Heart left ventricle (tissue), 16 donors: ENCODE measurements at regions not wholly inside any gene's neighbourhood (a gene's known extent, or its start where the extent isn't known, plus 50 kb on each side); places are given as distances from the start of the nearest gene placed in this dataset.

Source experiments
- ATAC-seq, 4 donors: fragments of 200-7000 bp; cut with Tn5 transposase; one replicate each; pipeline ENCODE4 v1.9.1; 2020 to 2022; ENCODE audit warnings: moderate library complexity in 4 of 4, mild to moderate bottlenecking in 3 of 4, moderate number of reproducible peaks in 1 of 4
- DNase-seq, 5 donors: peaks; one replicate each; pipeline ENCODE4 v3.0.0-alpha.2; 2020
- H3K27ac ChIP-seq, 12 donors: fragments of 200-600 bp; sonication (generic) in 4 of 12; one replicate each; pipeline versions ENCODE4 v1.5.0 to v1.8.0; 2016 to 2022; ENCODE audit warnings: mild to moderate bottlenecking in 2 of 12
- H3K27me3 ChIP-seq, 9 donors: fragments of 200-600 bp; sonication (generic) in 2 of 9; one replicate each; pipeline versions ENCODE4 v1.5.1 to v1.8.0; 2016 to 2022; ENCODE audit warnings: mild to moderate bottlenecking in 3 of 9
- H3K36me3 ChIP-seq, 9 donors: fragments of 200-600 bp; sonication (generic) in 2 of 9; one replicate each; pipeline versions ENCODE4 v1.5.0 to v1.8.0; 2018 to 2022; ENCODE audit warnings: mild to moderate bottlenecking in 2 of 9
- H3K4me1 ChIP-seq, 12 donors: fragments of 200-600 bp; sonication (generic) in 4 of 12; one replicate each; pipeline versions ENCODE4 v1.5.0 to v1.8.0; 2016 to 2022; ENCODE audit warnings: mild to moderate bottlenecking in 3 of 12
- H3K4me3 ChIP-seq, 12 donors: fragments of 200-600 bp; sonication (generic) in 4 of 12; one replicate each; pipeline versions ENCODE4 v1.5.0 to v1.8.0; 2017 to 2022; ENCODE audit warnings: mild to moderate bottlenecking in 9 of 12, moderate library complexity in 4 of 12
- H3K9me3 ChIP-seq, 12 donors: fragments of 200-600 bp; sonication (generic) in 4 of 12; one replicate each; pipeline versions ENCODE4 v1.5.0 to v1.8.0; 2016 to 2022; ENCODE audit warnings: mild to moderate bottlenecking in 1 of 12
- POLR2A ChIP-seq, 2 donors: fragments of 450-650 bp; IDR thresholded peaks; one replicate each; pipeline ENCODE4 v1.6.1; 2017; ENCODE audit warnings: antibody characterized with exemption in 2 of 2, mild to moderate bottlenecking in 2 of 2, moderate library complexity in 2 of 2
- WGBS, 4 donors: extraction: QIAGEN DNeasy Blood & Tissue Kit in 2 of 4; methylation state at CpG; one replicate each; pipeline versions ENCODE4 v1.1.5 to v1.1.7; 2013 to 2018; 5-methylcytosine and 5-hydroxymethylcytosine counted together
- intact Hi-C, 10 donors: fragments of 100-400 bp; cut with DNase I; formaldehyde crosslinking; loops; one replicate each; pipeline versions ENCODE4 v1.11.1 to v1.14.2; 2022
- TF ChIP-seq, protein P1 (sequence below), 12 donors: fragments of 200-600 bp; sonication (generic) in 4 of 12; IDR thresholded peaks; one replicate each; pipeline versions ENCODE4 v1.5.0 to v1.8.0; 2018 to 2022; ENCODE audit warnings: antibody characterized with exemption in 12 of 12, mild to moderate bottlenecking in 5 of 12
- donor health status: ischemic (EF 13 %, LVEDD 7.1; RV severe dilation, severe dysfunction).
- donor health status: healthy with polysubstance abuse.
- donor health status: DM: no; HTN: yes; CAD: no.
- donor health status: DM: no; HTN: no; CAD: no.
- donor health status: ischemic (EF 25% LVEDD 6.9; RV normal size, moderate dysfunction).
- donor health status: ischemic (EF 25% LVEDD 5.7; RV mildly dilated, moderate dysfunction).
- donor health status: healthy.
- donor health status: DM: yes; HTN: yes; CAD: no.
- donor health status: ischemic (EF 35%, LVEDD 5.7; RV mildly dilated, moderate dysfunction).
- donor health status: nonischemic (EF 11% LVEDD 7.7; RV severe dilation, severe dysfunction).
- donor health status: DM: yes; HTN: yes; CAD: no.
- donor health status: PGD.
- donor health status: ischemic (EF 29% LVEDD 5.4; RV normal size, mild dysfunction).
- donor health status: nonischemic (EF 23%, LVEDD 6.1; RV moderate dilation, normal function).

DNA sequence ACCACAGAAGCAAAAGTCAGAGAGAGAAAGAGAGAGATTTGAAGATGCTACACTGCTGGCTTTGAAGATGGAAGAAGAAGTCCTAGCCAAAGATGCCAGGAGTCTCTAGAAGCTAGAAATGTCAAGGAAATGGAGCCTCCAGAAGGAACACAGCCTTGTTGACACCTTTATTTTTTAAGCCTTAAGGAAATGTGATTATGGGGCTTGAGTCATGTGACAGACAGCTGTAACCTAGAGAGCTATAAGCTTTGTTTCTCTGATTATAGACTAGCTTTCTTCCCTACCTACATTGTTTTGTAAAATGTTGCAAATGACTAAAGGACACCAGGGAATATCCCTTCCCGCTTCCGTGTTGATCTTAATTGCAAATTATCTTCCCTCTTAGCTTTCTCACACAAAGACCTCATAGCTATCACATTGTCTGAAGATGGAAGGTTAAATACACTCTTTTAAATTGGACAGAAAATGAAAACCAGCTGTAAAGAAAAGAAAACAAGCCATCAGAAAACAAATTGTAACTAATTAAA lies 199.9 kb downstream of the ARHGAP12 start:
- Histone ChIP-seq H3K9me3 (peaks cover 0 to 11% (median 0%) of the 10 kb centered on the region in 12 donors), H3K27ac (no peak overlapping the region), H3K27me3 (peaks cover 0 to 5% (median 0%) of the 10 kb centered on the region in 9 donors), H3K4me3 (no peak overlapping the region), H3K36me3 (no peaks in the 10 kb centered on the region), H3K4me1 (no peaks in the 10 kb centered on the region)
- ATAC-seq (no peak), DNase-seq (no peak)
- intact Hi-C loops: no loop called here
- TF ChIP-seq POLR2A (IDR thresholded peaks at IDR 0.05): no peak
- WGBS, 4 donors: 40 to 53% (median 48%) methylated on average over 2 of the region's 2 CpGs

DNA sequence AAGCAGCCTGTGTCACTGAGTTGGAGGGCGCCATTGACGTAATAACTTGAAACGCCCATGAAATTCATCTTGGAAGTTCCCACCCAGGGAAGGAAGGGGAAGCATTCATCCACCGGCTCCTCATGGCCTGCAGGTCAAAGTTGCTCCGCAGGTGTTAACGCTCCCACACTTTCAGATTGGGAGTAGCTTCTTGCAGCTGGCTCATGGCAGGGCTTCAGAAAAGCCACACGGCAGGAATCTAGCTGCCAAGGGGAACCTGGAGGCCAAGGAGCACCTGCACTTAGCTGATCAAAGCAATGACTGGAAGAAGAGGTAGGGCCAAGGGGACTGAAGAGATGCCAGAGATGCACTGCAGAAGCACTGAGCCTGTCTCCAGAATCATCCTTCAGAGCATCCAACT lies 203.2 kb downstream of the ARHGAP12 start:
- Histone ChIP-seq H3K36me3 (no peaks in the 10 kb centered on the region), H3K4me3 (no peak overlapping the region), H3K4me1 (no peaks in the 10 kb centered on the region), H3K27ac (no peak overlapping the region), H3K27me3 (no peaks in the 10 kb centered on the region), H3K9me3 (peaks cover 0 to 11% (median 0%) of the 10 kb centered on the region in 12 donors)
- 87 to 94% (median 91%) methylated on average over 7 of the region's 7 CpGs for WGBS, 4 donors
- DNase-seq (no peak), ATAC-seq (no peak)
- TF ChIP-seq, protein P1, sequence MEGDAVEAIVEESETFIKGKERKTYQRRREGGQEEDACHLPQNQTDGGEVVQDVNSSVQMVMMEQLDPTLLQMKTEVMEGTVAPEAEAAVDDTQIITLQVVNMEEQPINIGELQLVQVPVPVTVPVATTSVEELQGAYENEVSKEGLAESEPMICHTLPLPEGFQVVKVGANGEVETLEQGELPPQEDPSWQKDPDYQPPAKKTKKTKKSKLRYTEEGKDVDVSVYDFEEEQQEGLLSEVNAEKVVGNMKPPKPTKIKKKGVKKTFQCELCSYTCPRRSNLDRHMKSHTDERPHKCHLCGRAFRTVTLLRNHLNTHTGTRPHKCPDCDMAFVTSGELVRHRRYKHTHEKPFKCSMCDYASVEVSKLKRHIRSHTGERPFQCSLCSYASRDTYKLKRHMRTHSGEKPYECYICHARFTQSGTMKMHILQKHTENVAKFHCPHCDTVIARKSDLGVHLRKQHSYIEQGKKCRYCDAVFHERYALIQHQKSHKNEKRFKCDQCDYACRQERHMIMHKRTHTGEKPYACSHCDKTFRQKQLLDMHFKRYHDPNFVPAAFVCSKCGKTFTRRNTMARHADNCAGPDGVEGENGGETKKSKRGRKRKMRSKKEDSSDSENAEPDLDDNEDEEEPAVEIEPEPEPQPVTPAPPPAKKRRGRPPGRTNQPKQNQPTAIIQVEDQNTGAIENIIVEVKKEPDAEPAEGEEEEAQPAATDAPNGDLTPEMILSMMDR (IDR thresholded peaks at IDR 0.05): no peak
- TF ChIP-seq POLR2A (IDR thresholded peaks at IDR 0.05): no peak
- intact Hi-C loops: no loop called here

- intact Hi-C loops: no loop called here
- no peak overlapping the region for H3K4me3 ChIP-seq
- H3K27me3 ChIP-seq: no peaks in the 10 kb centered on the region
- no peaks in the 10 kb centered on the region for H3K4me1 ChIP-seq
- ATAC-seq: no peak
- no peak overlapping the region for H3K27ac ChIP-seq
- WGBS, 4 donors: 86 to 90% (median 88%) methylated on average over 5 of the region's 5 CpGs
- H3K36me3 ChIP-seq: no peaks in the 10 kb centered on the region
- TF ChIP-seq, protein P1 (IDR thresholded peaks at IDR 0.05): no peak
- no peak for TF ChIP-seq POLR2A (IDR thresholded peaks at IDR 0.05)
- DNase-seq: no peak
- H3K9me3 ChIP-seq: peaks cover 0 to 11% (median 0%) of the 10 kb centered on the region in 12 donors
Measured at GRCh38 chr10:31724296-31724695, 204.3 kb downstream of the ARHGAP12 start.

GRCh38 chr10:31723106-31723750 lies 205.4 kb downstream of the ARHGAP12 start:
- WGBS, 4 donors: 70 to 82% (median 78%) methylated on average over 5 of the region's 5 CpGs
- Histone ChIP-seq H3K4me3 (no peak overlapping the region), H3K27ac (peak overlapping the region in 2 of 12 donors; percentile 5 to 37), H3K27me3 (no peaks in the 10 kb centered on the region), H3K9me3 (peaks cover 0 to 6% (median 0%) of the 10 kb centered on the region in 12 donors), H3K4me1 (no peaks in the 10 kb centered on the region), H3K36me3 (no peaks in the 10 kb centered on the region)
- TF ChIP-seq POLR2A (IDR thresholded peaks at IDR 0.05): no peak
- TF ChIP-seq, protein P1 (IDR thresholded peaks at IDR 0.05): no peak
- ATAC-seq: peak in 3 of 4 donors; percentile 24 to 45 (median 36)
- no peak for DNase-seq
- intact Hi-C loops: no loop called here
